ENCODE measurements at regions not wholly inside any gene's neighbourhood (a gene's known extent, or its start where the extent isn't known, plus 50 kb on each side); places are given as distances from the start of the nearest gene placed in this dataset.

DNA sequence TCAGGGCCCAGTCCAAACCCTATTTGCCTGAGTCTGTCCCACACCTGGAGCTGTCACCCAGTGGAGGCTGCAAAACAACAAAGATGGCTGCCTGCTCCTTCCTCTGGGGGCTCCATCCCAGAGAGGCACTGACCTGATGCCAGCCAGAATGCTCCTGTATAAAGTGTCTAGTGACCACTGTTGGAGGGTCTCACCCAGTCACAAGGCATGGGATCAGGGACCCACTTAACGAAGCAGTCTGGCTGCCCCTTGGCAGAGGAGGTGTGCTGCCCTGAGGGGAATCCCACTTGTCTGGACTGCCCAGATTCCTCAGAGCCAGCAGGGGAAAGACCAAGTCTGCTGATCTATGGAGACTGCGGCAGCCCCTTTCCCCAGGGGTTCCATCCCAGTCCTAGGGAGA is 241.6 kb downstream of the CDH26 start:
- TF ChIP-seq CTCF (IDR thresholded peaks at IDR 0.05) = no peak
- TF ChIP-seq EZH2phosphoT487 (IDR thresholded peaks at IDR 0.05) = no peak
